Trophoblast cell (in vitro differentiated cells and primary cell): ENCODE measurements at regions not wholly inside any gene's neighbourhood (a gene's known extent, or its start where the extent isn't known, plus 50 kb on each side); places are given as distances from the start of the nearest gene placed in this dataset.

ENCODE experiments used
- DNase-seq, 2 donors: peaks; one replicate each; pipeline ENCODE4 v3.0.0-alpha.2; 2016
- H2AFZ ChIP-seq: 2 replicates; pipeline ENCODE4 v1.6.1; 2013; ENCODE audit warnings: low read length, moderate library complexity, mild to moderate bottlenecking; ENCODE audit not compliant: insufficient read depth, poor library complexity
- H2AK5ac ChIP-seq: 2 replicates; pipeline ENCODE4 v1.6.1; 2013; ENCODE audit warnings: mild to moderate bottlenecking, low read length
- H2BK120ac ChIP-seq: 2 replicates; pipeline ENCODE4 v1.6.1; 2013; ENCODE audit warnings: low read length, mild to moderate bottlenecking, moderate library complexity; ENCODE audit not compliant: insufficient read depth, poor library complexity
- H2BK12ac ChIP-seq: 2 replicates; pipeline ENCODE4 v1.6.1; 2013; ENCODE audit warnings: mild to moderate bottlenecking, low read length, moderate library complexity
- H2BK5ac ChIP-seq: 2 replicates; pipeline ENCODE4 v1.6.1; 2013; ENCODE audit warnings: low read length, low read depth, moderate library complexity, mild to moderate bottlenecking; ENCODE audit not compliant: poor library complexity
- H3K14ac ChIP-seq: 2 replicates; pipeline ENCODE4 v1.6.1; 2013; ENCODE audit warnings: mild to moderate bottlenecking, low read length
- H3K18ac ChIP-seq: 2 replicates; pipeline ENCODE4 v1.6.1; 2013; ENCODE audit warnings: mild to moderate bottlenecking, low read length
- H3K23ac ChIP-seq: 2 replicates; pipeline ENCODE4 v1.6.1; 2013; ENCODE audit warnings: low read length
- H3K27ac ChIP-seq: 2 replicates; pipeline ENCODE4 v1.5.1; 2013; ENCODE audit warnings: low read depth, mild to moderate bottlenecking, inconsistent platforms, low read length, moderate library complexity
- H3K27me3 ChIP-seq: 2 replicates; pipeline ENCODE4 v1.6.1; 2013; ENCODE audit warnings: inconsistent platforms, mild to moderate bottlenecking, low read length, moderate library complexity; ENCODE audit not compliant: insufficient read depth
- H3K36me3 ChIP-seq, 2 experiments: 1 replicate in 1 of 2; 2 replicates in 1 of 2; pipeline ENCODE4 v1.6.1; 2013; ENCODE audit warnings: low read length in 2 of 2, mild to moderate bottlenecking in 2 of 2, moderate library complexity in 1 of 2; ENCODE audit not compliant: insufficient read depth in 2 of 2, control insufficient read depth in 1 of 2
- H3K4ac ChIP-seq: 2 replicates; pipeline ENCODE4 v1.6.1; 2013; ENCODE audit warnings: low read depth, mild to moderate bottlenecking, low read length, moderate library complexity
- H3K4me1 ChIP-seq, 2 experiments: 1 replicate in 1 of 2; 2 replicates in 1 of 2; pipeline ENCODE4 v1.6.1; 2013; ENCODE audit warnings: low read length in 2 of 2, mild to moderate bottlenecking in 2 of 2, moderate library complexity in 1 of 2; ENCODE audit not compliant: insufficient read depth in 2 of 2, control insufficient read depth in 1 of 2
- H3K4me2 ChIP-seq: 2 replicates; pipeline ENCODE4 v1.6.1; 2013; ENCODE audit warnings: inconsistent platforms, mild to moderate bottlenecking, low read length, moderate library complexity
- H3K4me3 ChIP-seq: 2 replicates; pipeline ENCODE4 v1.5.1; 2013; ENCODE audit warnings: mild to moderate bottlenecking, low read depth, low read length, inconsistent platforms
- H3K79me1 ChIP-seq: one replicate; pipeline ENCODE4 v1.6.1; 2013; ENCODE audit warnings: low read length
- H3K79me2 ChIP-seq: 2 replicates; pipeline ENCODE4 v1.6.1; 2013; ENCODE audit warnings: low read length, mild to moderate bottlenecking; ENCODE audit not compliant: control insufficient read depth, insufficient read depth, poor library complexity
- H3K9ac ChIP-seq: 2 replicates; pipeline ENCODE4 v1.6.1; 2013; ENCODE audit warnings: mild to moderate bottlenecking, low read length
- H3K9me3 ChIP-seq: 2 replicates; pipeline ENCODE4 v1.6.1; 2013; ENCODE audit warnings: low read depth, mild to moderate bottlenecking, control low read depth, inconsistent platforms, low read length; ENCODE audit not compliant: insufficient read depth
- H4K12ac ChIP-seq: 2 replicates; pipeline ENCODE4 v1.6.1; 2013; ENCODE audit warnings: low read depth, mild to moderate bottlenecking, low read length, moderate library complexity
- H4K8ac ChIP-seq: 2 replicates; pipeline ENCODE4 v1.6.1; 2013; ENCODE audit warnings: low read depth, mild to moderate bottlenecking, low read length, moderate library complexity
- H4K91ac ChIP-seq: one replicate; pipeline ENCODE4 v1.6.1; 2013; ENCODE audit warnings: low read depth, mild to moderate bottlenecking, low read length, moderate library complexity
- WGBS: extraction: QIAGEN DNeasy Blood & Tissue Kit; methylation state at CpG from one replicate; pipeline ENCODE4 v1.1.7; 2013; ENCODE audit warnings: missing lambda C conversion rate; ENCODE audit not compliant: insufficient read length, insufficient coverage; ENCODE audit errors: extremely low coverage; 5-methylcytosine and 5-hydroxymethylcytosine counted together

GRCh38 chr1:30427545-30427944, 295.8 kb downstream of the MATN1 start:
- Histone ChIP-seq H4K12ac (no peak overlapping the region), H3K18ac (no peak overlapping the region), H3K27ac (no peak overlapping the region), H3K79me2 (no peaks in the 10 kb centered on the region), H3K23ac (no peak overlapping the region), H3K4me2 (no peak overlapping the region), H3K36me3 (no peaks in the 10 kb centered on the region), H2BK120ac (no peak overlapping the region), H3K27me3 (no peaks in the 10 kb centered on the region), H3K79me1 (no peaks in the 10 kb centered on the region), H2AFZ (no peak overlapping the region), H2BK5ac (no peak overlapping the region), H3K14ac (no peak overlapping the region), H3K9ac (no peak overlapping the region), H4K8ac (no peak overlapping the region), H3K9me3 (no peaks in the 10 kb centered on the region), H3K4me1 (no peaks in the 10 kb centered on the region), H3K4ac (no peak overlapping the region), H4K91ac (no peak overlapping the region), H2AK5ac (no peak overlapping the region), H2BK12ac (no peak overlapping the region), H3K4me3 (no peak overlapping the region)
- no CpG with 5 or more reads among the region's 2 CpGs for WGBS
- DNase-seq: no peak

DNA sequence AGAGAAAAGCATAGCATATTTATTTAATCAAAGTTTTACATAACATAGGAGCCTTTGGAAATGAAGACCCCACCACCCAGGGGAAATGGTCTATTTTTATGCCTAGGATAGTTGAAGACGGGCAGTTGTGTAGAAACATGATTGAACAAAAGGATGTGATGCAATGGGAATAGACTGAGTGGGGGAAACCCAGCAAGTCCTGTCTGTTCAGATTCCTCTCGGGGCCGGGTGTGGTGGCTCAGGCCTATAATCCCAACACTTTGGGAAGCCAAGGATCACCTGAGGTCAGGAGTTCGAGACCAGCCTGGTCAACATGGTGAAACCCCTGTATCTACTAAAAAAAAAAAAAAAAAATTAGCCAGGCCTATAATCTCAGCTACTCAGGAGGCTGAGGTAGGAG, 298.3 kb downstream of the MATN1 start:
- Histone ChIP-seq H3K4me3 (no peak overlapping the region), H2AK5ac (no peak overlapping the region), H3K79me1 (no peaks in the 10 kb centered on the region), H3K79me2 (no peaks in the 10 kb centered on the region), H3K27me3 (no peaks in the 10 kb centered on the region), H3K27ac (no peak overlapping the region), H3K9me3 (no peaks in the 10 kb centered on the region), H3K4ac (no peak overlapping the region), H3K4me1 (peaks cover 0 to 3% of the 10 kb centered on the region in 2 experiments), H2BK12ac (no peak overlapping the region), H4K8ac (no peak overlapping the region), H3K9ac (no peak overlapping the region), H4K12ac (no peak overlapping the region), H4K91ac (no peak overlapping the region), H2AFZ (no peak overlapping the region), H3K18ac (no peak overlapping the region), H3K4me2 (no peak overlapping the region), H2BK5ac (no peak overlapping the region), H2BK120ac (no peak overlapping the region), H3K36me3 (no peaks in the 10 kb centered on the region), H3K23ac (no peak overlapping the region), H3K14ac (no peak overlapping the region)
- DNase-seq: peak in 1 of 2 donors; percentile 16
- WGBS: no CpG with 5 or more reads among the region's 4 CpGs

DNA sequence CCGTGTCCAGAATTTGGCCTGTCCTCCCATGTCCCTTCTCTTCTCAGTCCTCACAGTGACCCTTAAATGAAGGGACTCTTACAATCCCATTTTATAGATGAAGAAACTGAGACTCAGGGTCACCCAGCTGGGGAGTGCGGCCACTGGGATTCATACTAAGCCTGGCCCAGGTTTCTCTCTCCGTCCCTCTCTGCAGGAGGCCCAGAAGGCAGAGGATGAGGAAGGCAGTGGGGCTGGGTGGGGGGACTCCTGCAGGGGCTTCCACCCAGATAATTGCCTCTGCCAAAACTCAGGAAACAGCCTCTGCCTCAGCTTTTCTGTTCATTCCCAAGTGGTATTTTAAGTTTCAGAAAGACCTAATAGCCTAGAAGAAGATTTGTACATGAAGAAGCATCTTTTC, 299.8 kb downstream of the MATN1 start:
- Histone ChIP-seq H3K14ac (no peak overlapping the region), H3K79me2 (no peaks in the 10 kb centered on the region), H3K18ac (no peak overlapping the region), H3K9me3 (no peaks in the 10 kb centered on the region), H3K23ac (no peak overlapping the region), H4K12ac (no peak overlapping the region), H3K27ac (no peak overlapping the region), H3K36me3 (no peaks in the 10 kb centered on the region), H3K4ac (no peak overlapping the region), H2BK5ac (no peak overlapping the region), H2BK12ac (no peak overlapping the region), H3K9ac (no peak overlapping the region), H3K4me1 (peaks cover 0 to 3% of the 10 kb centered on the region in 2 experiments), H2BK120ac (no peak overlapping the region), H4K91ac (no peak overlapping the region), H2AK5ac (no peak overlapping the region), H3K27me3 (no peaks in the 10 kb centered on the region), H4K8ac (no peak overlapping the region), H3K79me1 (no peaks in the 10 kb centered on the region), H2AFZ (no peak overlapping the region), H3K4me2 (no peak overlapping the region), H3K4me3 (no peak overlapping the region)
- no peak for DNase-seq
- no CpG with 5 or more reads among the region's 3 CpGs for WGBS

DNA sequence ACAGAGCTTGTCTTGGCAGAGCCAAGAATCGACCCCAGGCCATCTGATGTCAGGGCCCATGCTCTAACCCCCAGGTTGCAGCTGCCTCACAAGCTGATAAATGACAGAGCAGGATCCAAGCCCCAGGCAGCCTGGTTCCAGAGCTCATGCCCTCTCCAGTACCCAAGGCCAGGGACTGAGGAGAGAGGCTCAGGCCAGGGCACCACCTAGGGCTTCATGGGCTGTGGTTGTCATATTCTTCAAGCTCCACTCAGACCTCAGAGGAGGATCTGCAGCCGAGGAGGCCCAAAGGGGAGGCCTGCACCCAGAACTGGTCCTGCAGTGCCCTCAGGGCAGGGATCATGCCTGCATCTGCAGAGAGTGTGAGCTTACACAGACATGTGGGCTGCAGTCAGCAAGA, 301.1 kb downstream of the MATN1 start:
- Histone ChIP-seq H3K4ac (no peak overlapping the region), H4K91ac (no peak overlapping the region), H2AFZ (no peak overlapping the region), H2BK12ac (no peak overlapping the region), H3K14ac (no peak overlapping the region), H2BK120ac (no peak overlapping the region), H4K12ac (no peak overlapping the region), H3K79me2 (no peaks in the 10 kb centered on the region), H3K27me3 (no peaks in the 10 kb centered on the region), H3K36me3 (no peaks in the 10 kb centered on the region), H3K27ac (no peak overlapping the region), H3K4me3 (no peak overlapping the region), H2BK5ac (no peak overlapping the region), H3K9me3 (no peaks in the 10 kb centered on the region), H3K4me2 (no peak overlapping the region), H3K9ac (no peak overlapping the region), H3K23ac (no peak overlapping the region), H3K79me1 (no peaks in the 10 kb centered on the region), H3K4me1 (peaks cover 0 to 3% of the 10 kb centered on the region in 2 experiments), H3K18ac (no peak overlapping the region), H4K8ac (no peak overlapping the region), H2AK5ac (no peak overlapping the region)
- no CpG with 5 or more reads among the region's 2 CpGs for WGBS
- DNase-seq: peak; percentile 49 to 67
